ENCODE measurements at regions not wholly inside any gene's neighbourhood (a gene's known extent, or its start where the extent isn't known, plus 50 kb on each side); places are given as distances from the start of the nearest gene placed in this dataset.

DNA sequence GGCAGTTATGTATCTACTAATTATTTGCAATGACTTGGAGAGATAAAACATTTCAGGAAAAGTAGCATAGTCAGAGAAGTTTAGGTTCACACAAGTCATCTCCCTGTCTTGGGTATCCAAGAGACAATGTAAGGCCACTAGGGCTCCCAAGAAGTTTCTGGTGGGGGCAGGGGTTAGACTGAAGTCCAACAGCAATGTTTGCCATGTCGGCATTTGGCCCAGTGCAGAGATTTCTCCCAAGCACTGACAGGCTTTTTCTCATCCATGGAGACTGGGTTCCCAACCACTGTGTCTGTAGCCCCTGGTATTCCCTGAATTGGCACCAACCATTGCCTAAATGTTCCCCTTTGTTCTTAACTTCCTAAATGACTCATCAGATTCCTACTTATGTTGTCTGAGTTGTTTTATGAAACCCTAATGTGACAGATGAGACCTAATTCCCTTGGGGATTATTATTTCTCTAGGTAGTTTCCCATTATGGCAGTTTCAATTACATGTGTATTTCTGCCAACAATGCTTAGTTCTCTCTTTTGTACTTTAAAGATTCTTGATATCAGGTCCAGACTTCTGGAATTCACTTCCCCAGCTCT lies 103.6 kb upstream of the EGFLAM start:
- WGBS, 2 donors: 85 to 87% methylated on average over 1 of the region's 1 CpG
- Histone ChIP-seq H3K4me1 (no peaks in the 10 kb centered on the region), H3K4me3 (replicated peaks in 1 of 3) (no peak overlapping the region), H3K27me3 (no peaks in the 10 kb centered on the region), H3K9me3 (no peaks in the 10 kb centered on the region), H3K36me3 (no peaks in the 10 kb centered on the region), H3K27ac (no peak overlapping the region)
- no peak for TF ChIP-seq POLR2A (IDR thresholded peaks at IDR 0.05)
- TF ChIP-seq, protein P1, sequence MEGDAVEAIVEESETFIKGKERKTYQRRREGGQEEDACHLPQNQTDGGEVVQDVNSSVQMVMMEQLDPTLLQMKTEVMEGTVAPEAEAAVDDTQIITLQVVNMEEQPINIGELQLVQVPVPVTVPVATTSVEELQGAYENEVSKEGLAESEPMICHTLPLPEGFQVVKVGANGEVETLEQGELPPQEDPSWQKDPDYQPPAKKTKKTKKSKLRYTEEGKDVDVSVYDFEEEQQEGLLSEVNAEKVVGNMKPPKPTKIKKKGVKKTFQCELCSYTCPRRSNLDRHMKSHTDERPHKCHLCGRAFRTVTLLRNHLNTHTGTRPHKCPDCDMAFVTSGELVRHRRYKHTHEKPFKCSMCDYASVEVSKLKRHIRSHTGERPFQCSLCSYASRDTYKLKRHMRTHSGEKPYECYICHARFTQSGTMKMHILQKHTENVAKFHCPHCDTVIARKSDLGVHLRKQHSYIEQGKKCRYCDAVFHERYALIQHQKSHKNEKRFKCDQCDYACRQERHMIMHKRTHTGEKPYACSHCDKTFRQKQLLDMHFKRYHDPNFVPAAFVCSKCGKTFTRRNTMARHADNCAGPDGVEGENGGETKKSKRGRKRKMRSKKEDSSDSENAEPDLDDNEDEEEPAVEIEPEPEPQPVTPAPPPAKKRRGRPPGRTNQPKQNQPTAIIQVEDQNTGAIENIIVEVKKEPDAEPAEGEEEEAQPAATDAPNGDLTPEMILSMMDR (IDR thresholded peaks at IDR 0.05): no peak
- intact Hi-C loops (cut with DNase I): no loop called here
- DNase-seq: no peak

GRCh38 chr5:38151878-38152277 lies 106.5 kb upstream of the EGFLAM start:
- Histone ChIP-seq H3K27me3 (no peaks in the 10 kb centered on the region), H3K9me3 (no peaks in the 10 kb centered on the region), H3K36me3 (no peaks in the 10 kb centered on the region), H3K4me1 (no peaks in the 10 kb centered on the region), H3K4me3 (replicated peaks in 1 of 3) (no peak overlapping the region), H3K27ac (no peak overlapping the region)
- no peak for DNase-seq
- no peak for TF ChIP-seq POLR2A (IDR thresholded peaks at IDR 0.05)
- TF ChIP-seq, protein P1 (IDR thresholded peaks at IDR 0.05): no peak
- intact Hi-C loops (cut with DNase I): no loop called here
- WGBS, 2 donors: 78 to 85% methylated on average over 2 of the region's 2 CpGs

- TF ChIP-seq, protein P1 (IDR thresholded peaks at IDR 0.05): no peak
- TF ChIP-seq POLR2A (IDR thresholded peaks at IDR 0.05): no peak
- Histone ChIP-seq H3K4me1 (no peaks in the 10 kb centered on the region), H3K27ac (no peak overlapping the region), H3K36me3 (no peaks in the 10 kb centered on the region), H3K9me3 (no peaks in the 10 kb centered on the region), H3K27me3 (no peaks in the 10 kb centered on the region), H3K4me3 (replicated peaks in 1 of 3) (no peak overlapping the region)
- no peak for DNase-seq
- intact Hi-C loops (cut with DNase I): no loop called here
These were observed 108.6 kb upstream of the EGFLAM start for GRCh38 chr5:38149815-38150195.

DNA sequence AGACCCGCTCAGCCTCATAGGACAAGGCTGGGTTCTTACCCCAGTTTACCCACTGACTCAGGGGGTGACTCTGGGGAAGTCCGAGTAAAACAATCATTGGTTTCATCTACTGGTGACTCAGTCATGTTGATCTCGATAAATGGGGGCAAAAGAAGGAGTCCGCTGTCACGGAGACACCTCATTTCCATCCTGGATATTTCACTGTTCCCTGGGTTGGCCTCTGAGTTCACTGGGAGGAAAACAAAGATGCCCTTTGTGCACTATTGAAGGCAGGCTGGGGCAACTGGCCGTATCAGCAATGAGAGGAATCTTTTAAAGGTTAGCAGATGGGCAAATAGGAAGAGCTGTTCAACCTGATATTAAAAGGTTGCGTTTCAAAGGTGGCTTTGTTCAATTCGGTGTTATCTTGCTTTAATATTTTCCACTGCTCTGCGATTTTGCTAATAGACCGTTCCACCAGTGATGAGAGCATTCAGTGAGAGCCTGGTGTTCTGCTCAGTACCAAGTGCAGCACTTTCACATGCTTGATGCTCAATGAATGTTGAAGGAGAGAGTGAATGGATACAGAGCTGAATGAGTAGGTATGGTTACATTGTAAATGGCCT lies 110.2 kb upstream of the EGFLAM start:
- Histone ChIP-seq H3K9me3 (no peaks in the 10 kb centered on the region), H3K27me3 (no peaks in the 10 kb centered on the region), H3K4me1 (no peaks in the 10 kb centered on the region), H3K27ac (no peak overlapping the region), H3K4me3 (replicated peaks in 1 of 3) (no peak overlapping the region), H3K36me3 (no peaks in the 10 kb centered on the region)
- WGBS, 2 donors: 84 to 86% methylated on average over 10 of the region's 10 CpGs
- intact Hi-C loops (cut with DNase I): no loop called here
- TF ChIP-seq, protein P1 (IDR thresholded peaks at IDR 0.05): no peak
- TF ChIP-seq POLR2A (IDR thresholded peaks at IDR 0.05): no peak
- no peak for DNase-seq

GRCh38 chr5:38143384-38143783 lies 115.0 kb upstream of the EGFLAM start:
- Histone ChIP-seq H3K9me3 (no peaks in the 10 kb centered on the region), H3K4me3 (replicated peaks in 1 of 3) (no peak overlapping the region), H3K36me3 (no peaks in the 10 kb centered on the region), H3K4me1 (no peaks in the 10 kb centered on the region), H3K27me3 (no peaks in the 10 kb centered on the region), H3K27ac (no peak overlapping the region)
- intact Hi-C loops (cut with DNase I): no loop called here
- TF ChIP-seq, protein P1 (IDR thresholded peaks at IDR 0.05): no peak
- TF ChIP-seq POLR2A (IDR thresholded peaks at IDR 0.05): no peak
- WGBS, 2 donors: 82 to 90% methylated on average over 3 of the region's 3 CpGs
- no peak for DNase-seq

All from thyroid gland (tissue), 4 donors.